Bronchial epithelial cell (primary cell): ENCODE measurements at regions not wholly inside any gene's neighbourhood (a gene's known extent, or its start where the extent isn't known, plus 50 kb on each side); places are given as distances from the start of the nearest gene placed in this dataset.

Experiments
- DNase-seq: peaks from one replicate; pipeline ENCODE4 v3.0.0-alpha.2; 2010; ENCODE audit warnings: low read depth
- FAIRE-seq: peaks from 2 replicates; lab custom pipeline; 2011; peaks lifted over from hg19 to GRCh38; lab: Jason Lieb, UNC
- H3K27me3 ChIP-seq: 2 replicates; pipeline ENCODE4 v1.5.1; 2011; ENCODE audit warnings: low read length; ENCODE audit not compliant: control insufficient read depth, insufficient read depth
- H3K36me3 ChIP-seq: 2 replicates; pipeline ENCODE4 v1.5.1; 2011; ENCODE audit warnings: low read length; ENCODE audit not compliant: control insufficient read depth, insufficient read depth
- H3K4me3 ChIP-seq: 2 replicates; pipeline ENCODE4 v1.5.1; 2011; ENCODE audit warnings: mild to moderate bottlenecking, low read depth, low read length, control low read depth
- TF ChIP-seq, protein P1 (sequence below): IDR thresholded peaks from 2 replicates; pipeline ENCODE4 v1.5.1; 2011; ENCODE audit warnings: mild to moderate bottlenecking, moderate library complexity, low read length, control low read depth, inconsistent platforms; ENCODE audit not compliant: insufficient read depth, severe bottlenecking

DNA sequence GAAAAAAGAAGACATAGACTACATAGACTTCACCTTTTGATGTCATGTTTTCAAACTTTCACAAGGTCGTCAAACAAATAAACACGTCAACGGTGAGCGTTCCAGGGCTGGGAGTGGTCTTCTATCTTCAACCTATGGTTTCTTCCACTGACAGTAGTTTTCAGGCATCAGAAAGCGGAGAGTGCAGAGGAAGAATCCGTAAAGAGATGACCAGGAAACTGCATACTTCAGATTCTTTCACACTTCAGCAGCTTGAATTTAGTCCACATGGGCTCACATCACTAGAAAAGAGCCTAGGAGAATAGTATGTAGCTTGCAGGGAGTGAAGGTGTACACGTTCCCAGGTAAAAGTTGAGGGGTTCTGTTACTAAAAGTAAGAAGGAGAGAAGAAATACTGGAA lies 58.5 kb downstream of the NPY1R start:
- no peak overlapping the region for H3K4me3 ChIP-seq
- DNase-seq: no peak
- TF ChIP-seq, protein P1, sequence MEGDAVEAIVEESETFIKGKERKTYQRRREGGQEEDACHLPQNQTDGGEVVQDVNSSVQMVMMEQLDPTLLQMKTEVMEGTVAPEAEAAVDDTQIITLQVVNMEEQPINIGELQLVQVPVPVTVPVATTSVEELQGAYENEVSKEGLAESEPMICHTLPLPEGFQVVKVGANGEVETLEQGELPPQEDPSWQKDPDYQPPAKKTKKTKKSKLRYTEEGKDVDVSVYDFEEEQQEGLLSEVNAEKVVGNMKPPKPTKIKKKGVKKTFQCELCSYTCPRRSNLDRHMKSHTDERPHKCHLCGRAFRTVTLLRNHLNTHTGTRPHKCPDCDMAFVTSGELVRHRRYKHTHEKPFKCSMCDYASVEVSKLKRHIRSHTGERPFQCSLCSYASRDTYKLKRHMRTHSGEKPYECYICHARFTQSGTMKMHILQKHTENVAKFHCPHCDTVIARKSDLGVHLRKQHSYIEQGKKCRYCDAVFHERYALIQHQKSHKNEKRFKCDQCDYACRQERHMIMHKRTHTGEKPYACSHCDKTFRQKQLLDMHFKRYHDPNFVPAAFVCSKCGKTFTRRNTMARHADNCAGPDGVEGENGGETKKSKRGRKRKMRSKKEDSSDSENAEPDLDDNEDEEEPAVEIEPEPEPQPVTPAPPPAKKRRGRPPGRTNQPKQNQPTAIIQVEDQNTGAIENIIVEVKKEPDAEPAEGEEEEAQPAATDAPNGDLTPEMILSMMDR: no peak
- H3K27me3 ChIP-seq: no peaks in the 10 kb centered on the region
- no peak for FAIRE-seq
- no peaks in the 10 kb centered on the region for H3K36me3 ChIP-seq

DNA sequence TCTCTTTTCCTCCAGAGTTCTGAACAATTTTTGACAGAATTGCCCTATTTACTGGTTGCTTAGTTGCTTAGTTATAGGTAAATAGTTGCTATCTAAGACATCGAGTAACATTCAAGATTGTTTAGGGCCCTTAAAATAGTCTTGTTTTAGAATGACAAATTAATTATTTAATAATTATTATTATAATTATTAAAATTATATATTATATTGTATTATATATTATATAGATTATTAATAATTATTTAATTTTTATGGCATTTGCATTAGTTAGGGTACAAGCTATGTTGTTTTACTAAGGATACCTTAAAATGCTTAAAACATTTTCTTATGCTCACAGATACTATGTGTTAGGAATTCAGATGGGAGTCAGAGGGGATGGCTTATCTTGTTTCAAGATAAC lies 59.2 kb downstream of the NPY1R start:
- no peak for FAIRE-seq
- TF ChIP-seq, protein P1: no peak

DNA sequence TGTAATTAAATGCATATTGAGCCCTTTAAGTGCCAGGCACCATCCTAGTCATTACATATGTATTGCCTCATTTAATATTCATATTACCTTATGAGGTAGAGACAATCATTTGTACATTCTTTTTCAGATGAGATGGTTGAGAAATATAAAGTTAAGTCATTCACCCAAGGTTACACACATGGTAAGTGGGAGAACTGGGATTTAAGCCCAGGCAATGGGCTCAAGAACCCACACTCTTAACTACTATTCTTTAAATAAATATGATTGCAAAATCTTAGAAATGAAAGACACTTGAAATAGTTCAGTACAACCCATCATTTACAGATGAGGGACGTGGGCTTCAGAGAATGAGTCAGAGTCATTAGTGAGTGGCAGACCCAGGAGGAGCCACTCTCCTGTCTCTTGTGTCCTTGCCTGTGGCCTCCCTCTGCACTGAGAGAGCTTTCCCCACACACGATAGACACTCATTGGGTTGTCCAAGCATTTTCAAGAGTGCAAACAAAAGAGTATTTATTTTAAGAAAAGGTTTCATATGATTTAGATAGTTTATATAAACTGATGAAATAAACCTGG lies 60.8 kb downstream of the NPY1R start:
- H3K4me3 ChIP-seq: no peak overlapping the region
- FAIRE-seq (no peak), DNase-seq (no peak)
- H3K27me3 ChIP-seq: no peaks in the 10 kb centered on the region
- no peaks in the 10 kb centered on the region for H3K36me3 ChIP-seq
- TF ChIP-seq, protein P1: no peak

More for the DNA sequence above, 59.2 kb downstream of the NPY1R start:
- Histone ChIP-seq H3K4me3 (no peak overlapping the region), H3K36me3 (no peaks in the 10 kb centered on the region), H3K27me3 (no peaks in the 10 kb centered on the region)
- no peak for DNase-seq

DNA sequence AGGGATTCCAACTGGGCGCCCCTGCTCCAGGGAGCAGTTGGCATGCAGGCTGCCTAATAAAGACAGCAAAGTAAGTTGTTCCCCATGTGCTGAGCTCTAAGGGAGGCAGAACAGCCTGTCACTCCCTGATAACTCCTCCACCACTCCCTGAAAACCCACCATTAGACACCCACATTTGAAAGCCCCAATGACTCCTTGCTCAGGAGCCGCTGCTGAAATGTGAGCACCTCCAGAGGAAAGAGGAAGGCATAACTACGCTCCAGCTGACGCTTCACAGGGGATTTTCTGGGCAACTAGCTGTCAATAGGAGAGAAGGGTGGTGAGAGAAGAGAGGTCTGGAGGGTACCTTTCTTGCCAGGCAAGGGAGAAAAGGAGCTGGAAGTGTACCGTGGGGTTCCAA lies 62.5 kb downstream of the NPY1R start:
- TF ChIP-seq, protein P1: no peak
- Histone ChIP-seq H3K36me3 (no peaks in the 10 kb centered on the region), H3K27me3 (no peaks in the 10 kb centered on the region), H3K4me3 (no peak overlapping the region)
- no peak for FAIRE-seq
- DNase-seq: no peak

DNA sequence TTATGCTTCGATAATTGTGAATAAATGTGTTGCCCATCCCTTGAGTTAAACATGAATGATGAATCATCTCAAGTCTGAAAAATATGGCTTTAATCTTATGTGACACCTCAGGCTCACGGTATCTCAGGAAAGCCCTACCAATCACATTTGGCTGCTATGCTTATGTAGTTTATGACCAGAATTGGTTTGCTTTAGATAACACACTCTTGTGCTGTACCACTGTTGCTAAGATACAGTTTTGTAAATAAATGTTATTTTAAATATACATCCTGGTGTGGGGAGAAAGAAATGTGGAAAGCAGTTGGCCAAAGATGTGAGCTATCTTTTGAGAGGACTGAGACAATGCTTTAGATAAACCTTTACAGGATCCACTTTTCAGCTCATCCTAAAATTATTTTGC lies 63.2 kb downstream of the NPY1R start:
- no peak for FAIRE-seq
- no peak for DNase-seq
- Histone ChIP-seq H3K27me3 (no peaks in the 10 kb centered on the region), H3K4me3 (no peak overlapping the region), H3K36me3 (no peaks in the 10 kb centered on the region)
- TF ChIP-seq, protein P1: no peak

DNA sequence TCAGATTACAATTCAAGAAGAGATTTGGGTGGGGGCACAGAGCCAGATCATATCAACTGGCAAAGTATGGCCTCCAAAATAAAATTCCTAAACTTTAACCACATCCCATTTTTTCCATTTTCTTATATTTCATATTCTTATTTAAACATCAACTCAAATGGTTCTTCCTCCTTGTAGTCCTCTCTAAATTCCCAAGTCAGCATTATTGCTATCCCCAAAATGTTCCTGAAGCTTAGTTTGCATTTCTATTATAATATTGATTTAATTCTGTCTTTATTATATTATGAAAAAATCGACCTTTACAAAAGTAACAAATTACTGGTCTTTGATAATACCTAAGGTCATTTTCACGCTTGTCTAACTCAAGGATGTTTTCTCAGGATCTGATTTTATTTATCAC lies 67.5 kb downstream of the NPY1R start:
- no peaks in the 10 kb centered on the region for H3K27me3 ChIP-seq
- TF ChIP-seq, protein P1: no peak
- no peak for DNase-seq
- no peaks in the 10 kb centered on the region for H3K36me3 ChIP-seq
- H3K4me3 ChIP-seq: no peak overlapping the region
- FAIRE-seq: no peak
